SK-N-DZ (cell line): ENCODE measurements at regions not wholly inside any gene's neighbourhood (a gene's known extent, or its start where the extent isn't known, plus 50 kb on each side); places are given as distances from the start of the nearest gene placed in this dataset.

ENCODE experiments used
- DNase-seq: peaks from one replicate; pipeline ENCODE4 v3.0.0-alpha.2; 2015; ENCODE audit warnings: low spot score

- DNase-seq: no peak
Measured at GRCh38 chr1:65674522-65674921, 118.2 kb upstream of the PDE4B start.

DNA sequence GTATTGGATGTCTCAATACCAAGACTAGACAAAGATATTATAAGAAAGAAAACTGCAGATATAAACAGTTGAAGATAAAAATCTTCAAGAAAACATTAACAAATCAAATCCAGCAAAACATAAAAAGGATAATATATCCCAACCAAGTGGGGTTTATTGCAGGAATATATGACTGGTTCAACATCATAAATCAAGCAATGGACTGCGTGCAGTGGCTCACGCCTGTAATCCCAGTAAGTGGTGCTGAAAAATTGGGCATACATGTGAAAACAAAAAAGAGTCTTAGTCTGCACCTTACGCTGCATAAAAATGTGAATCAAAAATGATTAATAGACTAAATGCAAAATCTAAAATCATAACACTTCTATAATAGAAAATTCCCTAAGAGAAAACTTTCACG is 112.9 kb upstream of the PDE4B start:
- no peak for DNase-seq

DNA sequence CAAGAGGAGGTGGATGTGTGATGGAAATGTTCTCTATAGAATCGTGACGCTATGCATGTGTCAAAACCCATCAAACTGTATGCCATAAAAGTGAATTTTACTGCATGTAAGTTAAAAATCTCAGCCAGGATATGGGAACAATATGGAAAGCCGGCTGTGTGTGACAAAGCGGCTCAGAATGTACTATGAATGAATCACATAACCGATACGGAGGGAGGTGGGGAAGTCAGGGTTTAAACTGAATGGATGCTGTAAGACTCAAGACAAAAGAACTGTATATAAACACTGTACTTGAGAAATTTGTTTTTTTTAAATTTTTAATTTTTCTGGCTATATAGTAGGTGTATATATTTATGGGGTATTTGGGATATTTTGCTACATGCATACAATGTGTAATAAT is 111.6 kb upstream of the PDE4B start:
- no peak for DNase-seq

GRCh38 chr1:65687428-65688214 is 105.1 kb upstream of the PDE4B start:
- DNase-seq: peak; percentile 63

- DNase-seq: no peak
Measured at GRCh38 chr1:65688215-65688566, 104.5 kb upstream of the PDE4B start.

GRCh38 chr1:65688848-65689247 is 103.8 kb upstream of the PDE4B start:
- DNase-seq: no peak

DNA sequence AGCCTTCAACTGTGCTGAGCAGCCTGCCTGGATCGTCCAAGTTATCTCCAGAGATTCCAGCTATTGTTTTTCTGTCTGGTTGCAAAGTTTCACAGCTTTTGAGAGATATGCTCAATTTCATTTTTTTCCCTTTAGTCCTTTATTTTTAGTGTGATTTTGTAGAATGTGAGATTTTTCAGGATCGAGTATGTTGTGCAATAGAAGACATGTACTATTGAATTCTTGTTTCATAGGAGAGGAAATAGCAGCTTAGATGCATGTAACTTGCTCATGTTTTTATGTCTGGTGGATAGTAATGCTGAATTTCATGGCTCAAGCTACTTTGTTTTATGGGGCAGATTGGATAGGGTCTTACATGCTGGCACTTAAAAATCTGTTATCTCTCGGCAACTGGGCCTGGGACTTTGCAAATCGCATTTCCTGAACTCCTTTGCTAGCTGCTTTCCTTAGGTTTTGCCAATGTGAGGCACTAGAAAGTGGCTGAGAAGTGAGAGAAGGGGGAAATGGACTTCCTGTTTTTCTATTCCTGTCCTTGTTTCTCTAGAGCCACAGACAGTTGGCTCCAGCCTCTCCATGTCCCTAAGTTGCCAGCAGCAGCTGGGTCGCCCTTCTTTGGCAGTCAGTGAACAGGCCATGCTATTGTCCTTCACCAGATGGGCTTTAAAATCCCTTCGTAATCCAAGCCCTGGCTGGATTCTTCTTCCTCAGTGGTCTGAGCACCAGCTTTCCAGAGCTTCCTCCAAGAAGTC is 101.4 kb upstream of the PDE4B start:
- DNase-seq: no peak

GRCh38 chr1:65691972-65692371 is 100.7 kb upstream of the PDE4B start:
- no peak for DNase-seq

DNA sequence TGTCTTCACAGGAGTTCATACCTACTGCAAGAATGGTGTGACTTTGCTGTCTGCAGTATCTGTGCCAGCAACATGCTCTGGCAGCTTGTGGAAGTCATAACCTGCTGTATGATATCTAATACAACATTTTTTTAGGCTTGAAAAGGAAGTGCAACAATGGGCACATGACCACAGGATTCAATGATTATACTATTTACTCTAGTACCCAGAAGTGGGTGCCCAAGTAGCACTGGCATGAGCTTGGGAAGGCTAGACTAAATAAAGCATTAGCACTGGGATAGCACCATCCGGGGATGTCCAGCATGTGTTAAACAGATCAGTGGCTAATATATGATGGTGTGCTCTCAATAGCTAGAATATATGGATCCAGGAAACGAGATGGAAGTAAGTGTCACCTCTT is 98.6 kb upstream of the PDE4B start:
- DNase-seq: no peak

DNA sequence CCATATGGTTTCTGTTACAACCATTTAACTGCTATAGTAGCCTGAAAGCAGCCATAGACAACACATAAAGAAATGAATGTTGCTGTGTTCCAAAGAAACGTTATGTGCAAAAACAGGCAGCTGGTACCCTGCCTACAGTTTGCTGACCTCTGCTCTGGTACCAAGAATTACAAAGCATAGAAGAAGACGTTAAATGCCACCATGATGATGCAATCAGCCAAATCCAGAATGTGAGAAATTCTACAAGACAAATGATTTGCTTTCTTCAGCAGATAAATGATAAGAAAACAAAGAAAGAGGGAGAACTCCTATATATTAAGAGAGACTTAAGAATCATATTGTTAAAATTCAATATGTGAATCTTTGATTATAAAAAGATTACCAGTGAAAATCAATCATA is 97.8 kb upstream of the PDE4B start:
- no peak for DNase-seq

DNA sequence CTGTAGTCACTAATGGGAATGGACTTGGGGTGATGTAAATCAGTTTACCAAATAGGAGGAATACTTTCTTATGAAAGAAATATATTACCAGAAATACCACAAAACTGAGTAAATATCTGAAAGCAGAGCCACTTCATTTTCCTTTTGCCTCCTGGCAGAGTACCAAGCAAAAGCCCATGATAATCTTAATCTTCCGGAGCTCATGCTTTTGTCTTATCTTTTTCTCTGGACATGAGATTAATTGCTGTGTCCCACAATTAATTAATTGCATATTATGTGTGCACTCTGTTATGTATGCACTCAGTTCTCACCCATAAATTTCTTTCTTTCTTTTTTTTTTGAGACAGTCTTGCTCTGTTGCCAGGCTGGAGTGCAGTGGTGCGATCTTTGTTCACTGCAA is 94.1 kb upstream of the PDE4B start:
- no peak for DNase-seq

GRCh38 chr1:65703853-65704252 is 88.8 kb upstream of the PDE4B start:
- DNase-seq: no peak

GRCh38 chr1:65704318-65704717 is 88.4 kb upstream of the PDE4B start:
- DNase-seq: no peak

DNA sequence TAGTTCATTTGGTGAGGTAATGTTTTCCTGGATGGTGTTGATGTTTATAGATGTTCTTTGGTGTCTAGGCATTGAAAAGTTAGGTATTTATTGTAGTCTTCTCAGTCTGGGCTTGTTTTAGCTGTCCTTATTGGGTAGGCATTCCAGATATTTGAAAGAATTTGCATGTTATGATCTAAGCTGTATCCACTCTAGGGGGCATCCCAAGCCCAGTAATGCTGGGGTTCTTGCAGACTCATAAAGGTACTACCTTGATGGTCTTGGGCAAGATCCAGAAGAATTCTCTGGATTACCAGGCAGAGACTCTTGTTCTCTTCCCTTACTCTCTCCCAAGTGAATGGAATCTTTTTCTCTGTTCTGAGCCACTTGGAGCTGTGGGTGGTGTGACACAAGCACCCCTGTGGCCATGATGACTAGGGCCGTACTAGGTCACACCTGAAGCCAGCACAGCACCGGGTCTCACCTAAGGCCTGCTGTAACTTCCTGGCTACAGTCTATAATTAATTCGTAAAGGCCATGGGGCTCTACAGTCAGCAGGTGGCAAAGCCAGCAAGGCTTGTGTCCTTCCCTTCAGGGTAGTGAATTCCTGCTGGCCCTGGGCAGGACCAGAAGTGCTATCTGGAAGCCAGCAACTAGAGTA is 74.8 kb upstream of the PDE4B start:
- DNase-seq: no peak

DNA sequence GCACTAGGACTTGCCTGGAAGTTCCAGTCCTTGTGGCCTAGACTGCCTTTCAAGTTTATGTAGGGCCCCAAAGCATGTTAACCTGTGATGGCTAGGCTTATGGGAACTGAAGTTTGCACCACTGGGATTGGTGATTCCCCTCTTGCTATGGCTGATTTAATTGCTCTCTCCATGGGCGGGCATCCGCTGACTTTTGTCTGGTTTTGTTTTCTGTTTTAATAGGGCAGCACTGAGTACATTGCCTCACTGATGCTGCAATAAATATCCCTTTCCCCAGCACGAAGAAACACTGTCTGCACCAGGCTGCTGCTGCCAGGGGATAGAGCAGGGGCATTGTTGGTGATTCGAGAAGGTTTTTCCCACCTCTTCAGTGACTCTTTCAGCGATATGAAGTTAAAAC is 73.3 kb upstream of the PDE4B start:
- no peak for DNase-seq

DNA sequence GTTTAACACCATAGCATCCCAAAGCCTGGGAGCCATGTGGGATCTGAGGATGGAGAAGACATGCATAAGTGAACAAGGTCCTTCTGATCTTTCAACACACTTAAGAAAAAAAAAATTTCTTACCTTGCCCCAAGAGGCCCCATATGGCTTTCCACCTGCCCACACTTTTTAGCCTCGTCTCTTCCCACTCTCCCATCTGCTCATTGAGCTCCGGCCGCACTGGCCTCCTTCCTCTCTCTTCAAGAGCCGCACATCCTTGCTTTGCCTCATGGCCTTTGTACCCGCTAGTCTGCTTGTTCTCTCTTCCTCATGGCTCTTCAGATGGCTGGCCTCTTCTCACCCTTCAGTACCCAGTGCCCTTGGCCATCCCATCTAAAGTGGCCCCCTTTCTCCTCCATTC is 70.2 kb upstream of the PDE4B start:
- DNase-seq: peak; percentile 4

DNA sequence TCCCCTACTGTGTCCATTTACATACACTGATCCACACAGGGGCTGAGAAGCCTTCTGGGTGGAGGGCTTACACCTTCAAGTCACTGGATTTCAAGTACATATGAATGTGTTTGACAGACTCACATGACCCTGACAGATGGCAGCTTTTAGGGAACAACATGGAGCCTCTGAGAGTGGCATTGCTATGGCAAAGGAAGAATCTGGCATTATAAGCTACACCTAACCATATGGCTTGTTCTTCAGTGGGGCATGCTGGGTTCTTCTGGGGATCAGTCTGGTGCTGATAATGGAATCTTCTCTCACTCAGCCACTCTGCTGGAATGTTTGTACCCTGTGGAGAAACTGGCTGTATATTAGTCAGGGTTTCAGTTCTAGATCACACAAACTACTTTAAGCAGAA is 68.5 kb upstream of the PDE4B start:
- DNase-seq: no peak

- no peak for DNase-seq
Measured at GRCh38 chr1:65725064-65725463, 67.6 kb upstream of the PDE4B start.

GRCh38 chr1:65728504-65728903 is 64.2 kb upstream of the PDE4B start:
- DNase-seq: no peak

- DNase-seq: no peak
Measured at GRCh38 chr1:65729259-65729658, 63.4 kb upstream of the PDE4B start.

- no peak for DNase-seq
Measured at GRCh38 chr1:65734979-65735378, 57.7 kb upstream of the PDE4B start.

DNA sequence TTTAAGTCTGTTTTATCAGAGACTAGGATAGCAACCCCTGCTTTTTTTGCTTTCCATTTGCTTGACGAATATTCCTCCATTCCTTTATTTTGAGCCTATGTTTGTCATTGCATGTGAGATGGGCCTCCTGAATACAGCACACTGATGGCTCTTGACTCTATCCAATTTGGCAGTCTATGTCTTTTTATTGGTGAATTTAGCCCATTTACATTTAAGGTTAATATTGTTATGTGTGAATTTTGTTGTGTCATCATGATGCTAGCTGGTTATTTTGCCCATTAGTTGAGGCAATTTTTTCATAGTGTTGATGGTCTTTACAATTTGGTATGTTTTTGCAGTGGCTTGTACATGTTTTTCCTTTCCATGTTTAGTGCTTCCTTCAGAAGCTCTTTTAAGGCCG is 50.7 kb upstream of the PDE4B start:
- DNase-seq: no peak
